ENCODE measurements at regions not wholly inside any gene's neighbourhood (a gene's known extent, or its start where the extent isn't known, plus 50 kb on each side); places are given as distances from the start of the nearest gene placed in this dataset.

DNA sequence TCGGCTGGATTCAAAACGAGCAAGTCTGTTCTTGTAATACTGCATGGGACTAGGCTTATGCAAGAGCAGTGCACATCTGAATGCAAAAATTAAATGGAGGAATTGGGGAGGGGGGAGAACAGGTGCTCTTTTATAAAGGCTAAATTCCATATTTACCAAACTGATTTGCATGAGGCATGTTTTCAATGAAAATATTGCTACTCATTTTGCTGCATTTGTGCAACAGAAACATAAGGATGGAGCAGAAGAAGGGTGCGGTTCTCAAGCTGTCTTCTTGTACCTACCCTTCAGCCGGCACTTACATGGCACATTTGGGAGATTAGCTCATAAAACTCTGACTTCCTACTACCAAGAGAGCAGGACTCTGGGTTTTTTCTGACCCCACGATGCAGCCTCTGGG lies 256.4 kb downstream of the CDCA7 start:
- DNase-seq (ENCODE audit: low spot score) = no peak
- intact Hi-C loops (cut with DNase I) = no loop called here

GRCh38 chr2:173612354-173612753 lies 257.7 kb downstream of the CDCA7 start:
- DNase-seq (ENCODE audit: low spot score) = no peak

GRCh38 chr2:173613386-173613785 lies 258.7 kb downstream of the CDCA7 start:
- intact Hi-C loops (cut with DNase I) = no loop called here
- DNase-seq (ENCODE audit: low spot score) = no peak

More at GRCh38 chr2:173612354-173612753, 257.7 kb downstream of the CDCA7 start:
- intact Hi-C loops (cut with DNase I) = no loop called here

DNA sequence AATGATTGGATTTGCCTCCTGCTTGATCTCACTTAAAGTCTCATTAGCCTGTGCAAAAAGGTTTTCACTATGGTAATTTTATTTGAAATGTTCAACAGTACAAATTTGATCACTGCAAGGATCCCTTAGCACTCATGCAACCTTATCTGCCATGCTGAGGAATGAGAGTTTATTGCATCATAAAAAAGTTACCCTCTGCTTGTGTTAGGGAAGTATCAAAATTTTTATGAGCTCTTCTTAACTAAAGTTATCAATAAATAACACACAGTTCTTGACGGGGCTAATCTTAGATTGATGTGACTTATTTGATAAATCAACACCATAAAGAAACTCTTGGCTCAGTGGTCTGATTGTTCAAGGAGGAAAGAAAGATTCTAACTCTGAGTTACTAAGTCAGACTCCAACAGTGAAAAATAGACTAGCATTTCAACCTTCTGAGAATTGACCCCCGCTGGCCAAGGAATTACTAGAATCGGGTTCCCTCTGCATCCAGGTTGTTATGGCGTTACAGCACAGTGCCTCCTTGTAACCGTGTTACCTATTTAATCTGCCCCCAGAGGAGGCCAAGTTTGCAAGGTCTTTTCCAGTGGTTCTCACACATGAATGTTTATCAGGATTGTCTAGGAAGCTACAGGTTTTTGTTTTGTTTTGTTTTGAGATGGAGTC lies 259.7 kb downstream of the CDCA7 start:
- DNase-seq (ENCODE audit: low spot score) = no peak
- intact Hi-C loops (cut with DNase I) = no loop called here

DNA sequence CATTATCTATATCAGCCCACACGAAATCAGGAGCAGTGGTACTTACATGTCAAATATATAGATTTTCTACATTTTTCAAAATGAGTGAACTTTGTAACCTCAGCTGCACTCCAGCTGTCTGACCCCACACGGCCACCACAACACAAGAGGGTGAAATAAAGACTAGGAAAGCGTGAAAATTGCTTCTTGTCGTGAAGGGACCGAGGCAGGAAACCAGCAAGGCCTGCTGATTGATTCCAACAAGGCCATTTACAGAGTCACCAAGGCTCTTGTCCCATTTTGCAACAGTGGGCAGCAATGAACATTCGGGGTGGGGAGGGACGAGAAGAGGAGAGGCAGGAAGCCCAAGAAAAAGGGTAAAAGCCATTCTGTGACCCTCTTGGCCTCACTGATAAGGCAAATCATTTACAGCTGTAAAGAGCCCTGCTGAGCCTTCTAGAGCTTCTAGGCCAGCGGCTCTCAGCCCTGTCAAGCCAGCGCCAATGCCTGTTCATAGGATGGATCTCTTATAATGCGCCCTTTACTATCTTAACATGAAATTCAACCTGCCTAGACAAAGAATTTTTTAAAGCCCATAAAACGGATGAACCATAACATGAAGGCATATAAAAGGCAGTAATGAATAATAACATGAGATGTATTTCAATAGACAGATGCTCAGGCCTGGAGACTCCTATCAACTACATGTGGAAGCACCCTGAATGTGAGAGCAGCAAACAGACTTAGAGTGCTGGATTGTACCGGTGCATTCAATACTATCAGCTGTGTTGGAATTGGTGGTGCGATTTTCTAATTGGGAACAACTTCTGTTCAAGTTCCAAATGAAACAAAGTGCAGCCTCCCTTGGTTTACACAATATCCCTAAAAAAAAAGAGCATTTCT lies 269.0 kb downstream of the CDCA7 start:
- DNase-seq (ENCODE audit: low spot score) = no peak
- intact Hi-C loops (cut with DNase I) = no loop called here

- DNase-seq (ENCODE audit: low spot score) = no peak
- intact Hi-C loops (cut with DNase I) = no loop called here
Observed at GRCh38 chr2:173625315-173625714, 270.6 kb downstream of the CDCA7 start.

GRCh38 chr2:173629076-173629475 lies 274.4 kb downstream of the CDCA7 start:
- intact Hi-C loops (cut with DNase I) = no loop called here

GRCh38 chr2:173630425-173631126 lies 275.9 kb downstream of the CDCA7 start:
- DNase-seq (ENCODE audit: low spot score) = no peak
- intact Hi-C loops (cut with DNase I) = no loop called here

More at GRCh38 chr2:173629076-173629475, 274.4 kb downstream of the CDCA7 start:
- no peak for DNase-seq (ENCODE audit: low spot score)

GRCh38 chr2:173631127-173631460 lies 276.4 kb downstream of the CDCA7 start:
- intact Hi-C loops (cut with DNase I) = no loop called here
- DNase-seq (ENCODE audit: low spot score) = no peak

- DNase-seq (ENCODE audit: low spot score) = no peak
- intact Hi-C loops (cut with DNase I) = no loop called here
Observed at GRCh38 chr2:173644146-173644545, 289.5 kb downstream of the CDCA7 start.

DNA sequence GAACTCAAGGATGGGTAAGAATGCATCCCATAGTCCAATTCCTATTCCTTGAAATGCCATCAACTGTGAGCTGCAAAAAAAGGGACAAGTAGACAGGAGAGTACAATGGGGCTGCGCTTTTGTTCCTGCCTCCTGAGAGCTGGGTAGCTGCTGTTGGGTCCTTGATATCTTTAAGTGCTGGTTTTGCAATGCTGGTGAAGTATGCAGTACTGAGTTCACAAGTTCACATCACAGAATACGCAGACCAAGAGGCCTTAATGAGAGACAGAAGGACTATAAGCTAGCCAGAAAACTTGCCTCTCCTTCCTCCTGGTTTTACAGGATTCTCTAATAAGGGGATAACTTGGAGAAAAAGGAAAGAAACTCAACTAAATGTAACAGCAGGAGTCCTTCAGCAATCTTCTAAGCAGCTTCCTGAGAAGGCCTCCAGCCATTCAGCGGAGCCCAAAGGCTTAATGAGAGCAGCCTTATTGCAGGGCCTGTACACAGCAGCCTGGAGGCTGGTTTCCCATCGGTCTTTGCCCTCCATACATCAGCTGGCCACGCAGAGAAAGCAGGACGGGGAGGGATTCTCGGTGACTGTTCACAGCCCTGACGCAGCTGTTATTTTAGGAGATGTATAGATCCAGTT lies 293.1 kb downstream of the CDCA7 start:
- intact Hi-C loops (cut with DNase I) = no loop called here
- no peak for DNase-seq (ENCODE audit: low spot score)

- intact Hi-C loops (cut with DNase I) = no loop called here
- DNase-seq (ENCODE audit: low spot score) = no peak
Observed at GRCh38 chr2:173648816-173649215, 294.1 kb downstream of the CDCA7 start.

GRCh38 chr2:173649527-173650219 lies 295.0 kb downstream of the CDCA7 start:
- intact Hi-C loops (cut with DNase I) = no loop called here
- no peak for DNase-seq (ENCODE audit: low spot score)

- intact Hi-C loops (cut with DNase I) = no loop called here
- no peak for DNase-seq (ENCODE audit: low spot score)
Observed at GRCh38 chr2:173651891-173652290, 297.2 kb downstream of the CDCA7 start.

DNA sequence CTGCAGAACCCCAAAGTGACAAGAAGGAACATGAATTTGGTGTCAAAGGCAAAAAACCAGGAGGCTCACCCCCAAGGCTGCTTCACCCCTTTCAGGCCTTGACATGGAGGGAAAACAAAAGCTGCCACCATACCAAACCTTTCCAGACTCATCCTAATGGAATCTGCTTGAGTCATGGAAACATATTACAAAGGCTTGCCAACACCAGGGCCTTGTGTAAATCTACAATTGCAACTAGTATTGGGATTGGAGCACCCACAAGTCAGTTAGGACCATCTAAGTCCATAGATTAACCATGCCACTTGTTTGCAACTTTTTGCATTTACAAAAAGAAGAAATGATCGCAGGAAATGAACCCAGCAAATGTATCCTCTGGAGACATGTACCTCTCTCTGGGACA lies 297.6 kb downstream of the CDCA7 start:
- no peak for DNase-seq (ENCODE audit: low spot score)
- intact Hi-C loops (cut with DNase I) = no loop called here

DNA sequence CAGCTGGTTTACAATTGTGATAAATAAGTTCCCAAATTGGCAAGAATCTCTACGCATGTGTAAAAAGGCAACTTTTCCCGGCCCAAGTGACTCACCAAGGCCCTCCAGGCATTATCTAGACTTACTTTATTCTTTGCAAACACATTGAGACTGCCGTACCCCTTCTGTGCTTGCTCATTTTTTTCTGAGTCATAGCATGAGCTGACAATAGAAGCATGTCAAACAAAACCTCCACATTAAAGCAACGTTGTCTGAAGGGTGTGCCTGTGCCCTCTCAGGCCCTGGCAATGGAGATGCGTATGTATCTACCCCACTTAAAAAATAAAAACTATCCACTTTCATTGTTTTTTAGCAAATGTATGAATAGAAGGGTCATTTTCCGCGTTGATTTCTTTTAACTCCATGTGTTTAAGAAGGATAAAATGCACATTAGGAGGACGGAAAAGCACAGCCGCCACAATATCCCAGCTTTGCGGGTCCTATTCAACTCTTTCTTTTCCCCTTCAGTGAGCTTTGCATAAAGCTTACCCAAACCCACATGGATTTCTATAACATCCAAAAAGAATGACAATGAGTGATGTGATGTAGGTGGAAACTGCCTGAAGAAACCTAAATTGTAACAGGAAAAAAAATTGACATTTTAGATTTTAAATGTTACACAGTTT lies 298.2 kb downstream of the CDCA7 start:
- DNase-seq (ENCODE audit: low spot score) = no peak
- intact Hi-C loops (cut with DNase I) = no loop called here

- no peak for DNase-seq (ENCODE audit: low spot score)
- intact Hi-C loops (cut with DNase I) = no loop called here
Observed at GRCh38 chr2:173653432-173653805, 298.7 kb downstream of the CDCA7 start.

DNA sequence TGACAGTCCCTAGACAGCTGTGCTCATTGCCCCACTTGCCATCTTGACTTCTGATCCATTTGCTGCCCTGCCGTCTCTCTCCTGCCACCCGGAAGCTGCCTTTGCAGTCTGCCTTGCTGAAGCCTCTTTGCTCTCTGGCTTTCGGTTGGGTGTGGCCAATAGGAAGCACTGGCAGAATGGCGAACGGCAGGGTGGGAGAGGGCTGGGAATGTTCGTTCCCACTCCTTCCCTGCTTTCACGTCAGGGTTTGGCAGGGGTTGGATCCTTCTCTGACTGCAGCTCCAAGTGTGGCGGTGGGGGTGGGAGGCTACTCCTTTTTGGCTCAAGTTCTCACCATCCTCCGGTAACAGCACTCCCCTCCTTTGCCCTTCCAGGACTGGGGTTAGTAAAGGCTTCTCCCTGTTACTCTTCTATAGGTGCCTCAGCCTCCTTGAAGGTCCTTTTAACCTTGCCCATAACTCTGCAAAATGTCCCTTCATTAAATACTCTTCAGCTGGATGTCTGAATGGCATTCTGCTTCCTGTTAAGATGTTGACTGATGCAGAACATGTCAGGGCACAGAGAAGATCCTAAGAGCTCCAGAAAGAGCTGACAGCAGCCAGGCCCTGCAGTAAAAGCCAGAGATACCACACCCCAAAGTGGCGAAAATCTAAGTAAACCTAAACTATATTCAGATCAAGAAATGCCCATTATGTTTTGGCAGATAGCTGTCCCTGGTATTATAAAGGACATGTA lies 299.7 kb downstream of the CDCA7 start:
- intact Hi-C loops (cut with DNase I) = no loop called here
- DNase-seq (ENCODE audit: low spot score) = no peak

GRCh38 chr2:173654896-173655265 lies 300.2 kb downstream of the CDCA7 start:
- intact Hi-C loops (cut with DNase I) = no loop called here
- no peak for DNase-seq (ENCODE audit: low spot score)
